Caco-2 (cell line): ENCODE measurements at regions not wholly inside any gene's neighbourhood (a gene's known extent, or its start where the extent isn't known, plus 50 kb on each side); places are given as distances from the start of the nearest gene placed in this dataset.

Experiments used
- BruUV-seq: library from RNA; stranded (reverse); fragments of 400-500 nt; replicated peaks from 2 replicates; lab custom pipeline; 2021; lab: Mats Ljungman, UMichigan
- CTCF ChIA-PET: fragments of 300-600 bp; sonication (Branson Sonifier 250); formaldehyde crosslinking; loops from one replicate; lab custom pipeline; 2022; ENCODE audit warnings: antibody characterized with exemption; lab: Charles Lee
- POLR2A ChIA-PET: fragments of 300-600 bp; sonication (Branson Sonifier 250); formaldehyde crosslinking; loops from one replicate; lab custom pipeline; 2022; ENCODE audit warnings: antibody characterized with exemption; lab: Charles Lee
- DNase-seq, 2 experiments: peaks; one replicate each; pipeline versions ENCODE4 v3.0.0 to v3.0.0-alpha.2; 2020 to 2022
- H3K27me3 ChIP-seq: replicated peaks from 2 replicates; pipeline ENCODE4 v1.6.0; 2011; ENCODE audit warnings: low read length; ENCODE audit not compliant: control insufficient read depth, insufficient read depth
- H3K36me3 ChIP-seq: 2 replicates; pipeline ENCODE4 v1.5.1; 2011; ENCODE audit warnings: low read length; ENCODE audit not compliant: control insufficient read depth, insufficient read depth
- H3K4me1 ChIP-seq: fragments of 250-450 bp; sonication (Bioruptor Pico); 2 replicates; pipeline ENCODE4 v1.5.1; 2020; ENCODE audit warnings: mild to moderate bottlenecking
- H3K4me3 ChIP-seq: 2 replicates; pipeline ENCODE4 v1.5.1; 2011; ENCODE audit warnings: low read depth, mild to moderate bottlenecking, control low read depth, low read length
- H3K9me3 ChIP-seq: fragments of 250-450 bp; sonication (Bioruptor Pico); 2 replicates; pipeline ENCODE4 v1.5.1; 2020; ENCODE audit warnings: mild to moderate bottlenecking, moderate library complexity
- H3K27ac Mint-ChIP-seq: one replicate; pipeline ENCODE4 v1.8.0; 2022; ENCODE audit warnings: mixed read lengths; ENCODE audit not compliant: unreplicated experiment
- H3K27me3 Mint-ChIP-seq: one replicate; pipeline ENCODE4 v1.8.0; 2022; ENCODE audit warnings: mixed read lengths; ENCODE audit not compliant: insufficient read depth, unreplicated experiment
- H3K36me3 Mint-ChIP-seq: one replicate; pipeline ENCODE4 v1.8.0; 2022; ENCODE audit warnings: mild to moderate bottlenecking, mixed read lengths; ENCODE audit not compliant: insufficient read depth, unreplicated experiment
- H3K4me1 Mint-ChIP-seq: one replicate; pipeline ENCODE4 v1.8.0; 2022; ENCODE audit warnings: low read depth, mixed read lengths; ENCODE audit not compliant: unreplicated experiment
- H3K4me3 Mint-ChIP-seq: one replicate; pipeline ENCODE4 v1.8.0; 2022; ENCODE audit warnings: mild to moderate bottlenecking, moderate library complexity, mixed read lengths; ENCODE audit not compliant: unreplicated experiment
- H3K9me3 Mint-ChIP-seq: one replicate; pipeline ENCODE4 v1.8.0; 2022; ENCODE audit warnings: mixed read lengths; ENCODE audit not compliant: unreplicated experiment
- CTCF ChIP-seq, 2 experiments: fragments of 200-600 bp in 1 of 2; IDR thresholded peaks; 1 replicate in 1 of 2; 2 replicates in 1 of 2; pipeline versions ENCODE4 v1.5.1 to v1.8.0; 2011 to 2022; ENCODE audit warnings: antibody characterized with exemption in 1 of 2, control low read depth in 1 of 2, inconsistent platforms in 1 of 2, low read depth in 1 of 2, low read length in 1 of 2, mild to moderate bottlenecking in 1 of 2, moderate library complexity in 1 of 2; ENCODE audit not compliant: insufficient read depth in 1 of 2, severe bottlenecking in 1 of 2, unreplicated experiment in 1 of 2
- intact Hi-C: fragments of 100-400 bp; cut with micrococcal nuclease; formaldehyde crosslinking; loops from one replicate; pipeline ENCODE4 v1.10.0; 2022; ENCODE audit not compliant: unreplicated experiment

- H3K27me3 ChIP-seq, result no peaks in the 10 kb centered on the region
- no peak overlapping the region for H3K27ac Mint-ChIP-seq
- no peaks in the 10 kb centered on the region for H3K4me1 ChIP-seq
- no peak overlapping the region for H3K4me3 ChIP-seq
- peaks cover 12% of the 10 kb centered on the region for H3K27me3 Mint-ChIP-seq
- H3K9me3 ChIP-seq, result no peaks in the 10 kb centered on the region
- H3K36me3 ChIP-seq, result no peaks in the 10 kb centered on the region
- BruUV-seq, result no TSS peak
- H3K4me3 Mint-ChIP-seq, result no peak overlapping the region
- POLR2A ChIA-PET, result no interaction called here
- CTCF ChIA-PET, result no interaction called here
- no peak for DNase-seq
- no peak for TF ChIP-seq CTCF (IDR thresholded peaks at IDR 0.05; ENCODE audit: insufficient read depth in 1 of 2, low read depth in 1 of 2, low read length in 1 of 2, severe bottlenecking in 1 of 2, unreplicated experiment in 1 of 2)
- intact Hi-C loops, result loop anchor here (1.0 to 5.0 kb wide), 5 partner anchors 119 to 778 kb away; partner anchors contain the start of gene PAPPA
- H3K36me3 Mint-ChIP-seq, result no peaks in the 10 kb centered on the region
- H3K4me1 Mint-ChIP-seq, result no peaks in the 10 kb centered on the region
- no peaks in the 10 kb centered on the region for H3K9me3 Mint-ChIP-seq
These were observed 270.7 kb upstream of the PAPPA start for GRCh38 chr9:115882911-115883310.

GRCh38 chr9:115883467-115884329 is 269.9 kb upstream of the PAPPA start:
- Histone ChIP-seq H3K4me1 (no peaks in the 10 kb centered on the region), H3K4me3 (no peak overlapping the region), H3K27me3 (no peaks in the 10 kb centered on the region), H3K36me3 (no peaks in the 10 kb centered on the region), H3K9me3 (no peaks in the 10 kb centered on the region)
- BruUV-seq, result no TSS peak
- H3K27ac Mint-ChIP-seq, result no peak overlapping the region
- DNase-seq, result peak; percentile 37 to 42
- TF ChIP-seq CTCF (IDR thresholded peaks at IDR 0.05; ENCODE audit: insufficient read depth in 1 of 2, low read depth in 1 of 2, low read length in 1 of 2, severe bottlenecking in 1 of 2, unreplicated experiment in 1 of 2), result peak; percentile 63 to 67
- CTCF ChIA-PET, result no interaction called here
- no peaks in the 10 kb centered on the region for H3K36me3 Mint-ChIP-seq
- H3K4me1 Mint-ChIP-seq, result no peaks in the 10 kb centered on the region
- intact Hi-C loops, result loop anchor here (1.0 to 5.0 kb wide), 6 partner anchors 119 to 778 kb away; partner anchors contain the start of gene PAPPA
- H3K9me3 Mint-ChIP-seq, result no peaks in the 10 kb centered on the region
- no peak overlapping the region for H3K4me3 Mint-ChIP-seq
- peaks cover 12% of the 10 kb centered on the region for H3K27me3 Mint-ChIP-seq
- POLR2A ChIA-PET, result no interaction called here

- no peak for DNase-seq
- BruUV-seq, result no TSS peak
- no peaks in the 10 kb centered on the region for H3K36me3 Mint-ChIP-seq
- ChIA-PET POLR2A (no interaction called here), CTCF (no interaction called here)
- no peak overlapping the region for H3K4me3 Mint-ChIP-seq
- no peaks in the 10 kb centered on the region for H3K9me3 Mint-ChIP-seq
- peaks cover 11% of the 10 kb centered on the region for H3K27me3 Mint-ChIP-seq
- no peak for TF ChIP-seq CTCF (IDR thresholded peaks at IDR 0.05; ENCODE audit: insufficient read depth in 1 of 2, low read depth in 1 of 2, low read length in 1 of 2, severe bottlenecking in 1 of 2, unreplicated experiment in 1 of 2)
- intact Hi-C loops, result loop anchor here (1.0 to 5.0 kb wide), 4 partner anchors 117 to 762 kb away; partner anchors contain the start of gene PAPPA
- H3K4me1 Mint-ChIP-seq, result no peaks in the 10 kb centered on the region
- H3K27me3 ChIP-seq, result no peaks in the 10 kb centered on the region
- no peak overlapping the region for H3K4me3 ChIP-seq
- no peak overlapping the region for H3K27ac Mint-ChIP-seq
- no peaks in the 10 kb centered on the region for H3K4me1 ChIP-seq
- no peaks in the 10 kb centered on the region for H3K9me3 ChIP-seq
- no peaks in the 10 kb centered on the region for H3K36me3 ChIP-seq
These were observed 268.7 kb upstream of the PAPPA start for GRCh38 chr9:115884846-115885245.
